ENCODE measurements at regions not wholly inside any gene's neighbourhood (a gene's known extent, or its start where the extent isn't known, plus 50 kb on each side); places are given as distances from the start of the nearest gene placed in this dataset.

- H3K4me3 ChIP-seq: no peak overlapping the region
- DNase-seq: peak; percentile 53 to 87 (median 78)
- TF ChIP-seq CTCF (IDR thresholded peaks at IDR 0.05): no peak
- TF ChIP-seq POLR2A (IDR thresholded peaks at IDR 0.05): no peak
- 41 to 59% (median 47%) methylated on average over 6 of the region's 6 CpGs for WGBS, 4 donors
- intact Hi-C loops (cut with DNase I): no loop called here
- H3K27ac ChIP-seq: peak overlapping the region in 11 of 12 donors; percentile 10 to 82 (median 58)
- peaks cover 0 to 25% (median 7%) of the 10 kb centered on the region in 12 donors for H3K4me1 ChIP-seq
- no peaks in the 10 kb centered on the region for H3K27me3 ChIP-seq
- no peaks in the 10 kb centered on the region for H3K36me3 ChIP-seq
- H3K9me3 ChIP-seq: no peaks in the 10 kb centered on the region
- ATAC-seq: peak; percentile 85 to 98 (median 96)
Measured at GRCh38 chr12:89140602-89141238, 211.6 kb downstream of the DUSP6 start.

DNA sequence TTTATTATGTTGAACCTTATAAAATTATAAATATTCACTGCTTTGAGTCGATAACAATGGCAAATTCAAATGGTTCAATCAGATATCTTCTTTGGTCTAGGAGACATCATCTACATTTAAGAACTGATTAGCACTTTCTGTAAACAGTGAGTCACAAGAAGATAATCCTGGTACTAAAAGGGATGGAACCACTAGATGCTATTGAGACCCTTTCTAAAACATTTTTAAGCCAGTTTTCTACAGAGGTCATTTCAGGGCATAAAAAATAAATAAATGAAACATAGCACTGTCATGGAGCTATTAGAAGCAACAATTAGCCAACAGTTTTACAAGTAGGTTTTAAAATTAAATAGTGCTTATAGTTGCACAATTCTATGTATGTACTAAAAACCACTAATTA is 212.2 kb downstream of the DUSP6 start:
- 78 to 91% (median 86%) methylated on average over 1 of the region's 1 CpG for WGBS, 4 donors
- H3K4me3 ChIP-seq: no peak overlapping the region
- intact Hi-C loops (cut with DNase I): no loop called here
- ATAC-seq (no peak), DNase-seq (no peak)
- H3K36me3 ChIP-seq: no peaks in the 10 kb centered on the region
- no peaks in the 10 kb centered on the region for H3K27me3 ChIP-seq
- peak overlapping the region in 6 of 12 donors; percentile 7 to 62 (median 26) for H3K27ac ChIP-seq
- H3K4me1 ChIP-seq: peaks cover 0 to 25% (median 8%) of the 10 kb centered on the region in 12 donors
- TF ChIP-seq POLR2A (IDR thresholded peaks at IDR 0.05) (no peak), CTCF (IDR thresholded peaks at IDR 0.05) (no peak)
- no peaks in the 10 kb centered on the region for H3K9me3 ChIP-seq

GRCh38 chr12:89139390-89139789 is 212.9 kb downstream of the DUSP6 start:
- Histone ChIP-seq H3K27me3 (no peaks in the 10 kb centered on the region), H3K9me3 (no peaks in the 10 kb centered on the region), H3K27ac (peak overlapping the region in 2 of 12 donors; percentile 22 to 62), H3K4me3 (no peak overlapping the region), H3K4me1 (peaks cover 0 to 29% (median 11%) of the 10 kb centered on the region in 12 donors), H3K36me3 (no peaks in the 10 kb centered on the region)
- intact Hi-C loops (cut with DNase I): loop anchor here in 2 of 10 donors (10.0 kb wide), 1 partner anchor 215 kb away; the partner anchor contains the start of gene DUSP6 (in 2 of the 2)
- ATAC-seq (no peak), DNase-seq (no peak)
- TF ChIP-seq CTCF (IDR thresholded peaks at IDR 0.05) (no peak), POLR2A (IDR thresholded peaks at IDR 0.05) (no peak)
- WGBS, 4 donors: 90 to 94% (median 93%) methylated on average over 4 of the region's 4 CpGs

DNA sequence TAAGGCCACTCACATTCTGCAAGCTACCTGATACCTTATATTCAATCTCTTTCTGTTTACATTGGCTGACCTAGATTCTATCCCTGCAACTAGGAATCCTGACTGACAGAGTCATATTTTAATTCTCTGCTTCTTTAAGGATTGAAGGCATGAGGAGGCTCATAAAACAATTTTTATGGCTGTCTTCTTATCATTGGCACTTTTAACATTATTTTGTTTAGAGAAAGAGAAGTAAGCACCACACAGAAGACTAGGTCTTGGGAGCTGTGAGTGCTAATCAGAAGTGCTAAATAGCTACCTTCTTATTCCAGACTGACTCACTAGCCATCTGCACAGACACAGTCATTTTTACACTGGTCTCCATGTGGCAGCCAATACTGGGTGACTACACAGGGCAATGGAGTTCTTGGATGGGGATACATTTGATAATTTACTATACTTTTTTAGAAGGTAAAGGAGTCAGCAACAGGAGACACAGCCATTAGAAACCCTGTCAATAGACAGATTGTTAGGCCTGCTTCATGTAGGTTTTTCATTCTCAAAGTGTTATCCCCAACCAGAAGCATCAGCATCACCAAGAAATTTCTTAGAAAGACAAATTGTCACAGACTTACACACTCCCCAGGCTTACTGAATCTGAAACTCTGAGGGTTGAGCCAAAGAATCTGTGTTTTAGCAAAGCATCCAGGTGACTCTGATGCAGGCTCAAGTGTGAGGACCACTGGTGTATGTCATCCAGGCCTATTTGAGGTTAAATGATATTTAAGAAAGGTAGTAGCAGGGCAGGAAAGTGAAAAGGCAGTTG is 214.1 kb downstream of the DUSP6 start:
- Histone ChIP-seq H3K9me3 (no peaks in the 10 kb centered on the region), H3K27ac (no peak overlapping the region), H3K4me1 (peaks cover 0 to 38% (median 14%) of the 10 kb centered on the region in 12 donors), H3K36me3 (no peaks in the 10 kb centered on the region), H3K4me3 (no peak overlapping the region), H3K27me3 (no peaks in the 10 kb centered on the region)
- DNase-seq (no peak), ATAC-seq (no peak)
- TF ChIP-seq CTCF (IDR thresholded peaks at IDR 0.05) (no peak), POLR2A (IDR thresholded peaks at IDR 0.05) (no peak)
- intact Hi-C loops (cut with DNase I): loop anchor here in 2 of 10 donors (10.0 kb wide), 1 partner anchor 217 kb away; the partner anchor contains the start of gene DUSP6 (in 2 of the 2)

Measured in heart left ventricle (tissue), 16 donors.